Glutamatergic neuron (in vitro differentiated cells): ENCODE measurements at regions not wholly inside any gene's neighbourhood (a gene's known extent, or its start where the extent isn't known, plus 50 kb on each side); places are given as distances from the start of the nearest gene placed in this dataset.

Experiments
- DNase-seq: peaks from one replicate; pipeline ENCODE4 v3.0.0; 2022
- H3K27ac Mint-ChIP-seq: one replicate; pipeline ENCODE4 v1.8.0; 2020; ENCODE audit warnings: mild to moderate bottlenecking, mixed read lengths, inconsistent platforms; ENCODE audit not compliant: unreplicated experiment
- H3K27me3 Mint-ChIP-seq: one replicate; pipeline ENCODE4 v1.8.0; 2020; ENCODE audit warnings: mild to moderate bottlenecking, moderate library complexity, mixed read lengths, inconsistent platforms; ENCODE audit not compliant: unreplicated experiment
- H3K36me3 Mint-ChIP-seq: one replicate; pipeline ENCODE4 v1.8.0; 2020; ENCODE audit warnings: mild to moderate bottlenecking, mixed read lengths, inconsistent platforms; ENCODE audit not compliant: unreplicated experiment
- H3K4me1 Mint-ChIP-seq: one replicate; pipeline ENCODE4 v1.8.0; 2020; ENCODE audit warnings: mild to moderate bottlenecking, low read depth, mixed read lengths, inconsistent platforms; ENCODE audit not compliant: unreplicated experiment
- H3K4me3 Mint-ChIP-seq: one replicate; pipeline ENCODE4 v1.8.0; 2020; ENCODE audit warnings: mild to moderate bottlenecking, mixed read lengths, inconsistent platforms; ENCODE audit not compliant: unreplicated experiment
- H3K9me3 Mint-ChIP-seq: one replicate; pipeline ENCODE4 v1.8.0; 2020; ENCODE audit warnings: mild to moderate bottlenecking, moderate library complexity, mixed read lengths, inconsistent platforms; ENCODE audit not compliant: unreplicated experiment
- TF ChIP-seq, protein P1 (sequence below): fragments of 200-600 bp; sonication (generic); IDR thresholded peaks from one replicate; pipeline ENCODE4 v1.5.0; 2021; ENCODE audit not compliant: partially characterized antibody, unreplicated experiment

DNA sequence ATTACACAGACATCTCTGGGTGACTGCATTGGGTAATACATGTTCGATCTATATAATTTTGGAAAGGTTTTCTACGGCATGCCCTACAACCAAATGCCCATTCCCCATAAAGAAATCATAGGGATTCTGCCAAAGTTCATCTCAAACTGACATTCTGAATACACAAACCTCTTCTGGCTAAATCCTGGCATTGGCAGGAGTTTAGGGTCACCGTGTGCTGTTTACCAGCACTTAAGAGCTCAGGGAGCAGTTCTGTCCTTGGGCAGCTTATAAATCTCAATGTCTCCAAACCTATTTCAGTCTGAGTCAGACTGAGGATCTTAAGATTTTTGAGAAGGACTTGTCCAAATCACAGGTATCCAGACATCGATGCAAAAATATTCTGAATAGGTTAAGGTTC, 809.6 kb upstream of the LRRN3 start:
- H3K4me3 Mint-ChIP-seq: no peak overlapping the region
- no peak overlapping the region for H3K27ac Mint-ChIP-seq
- TF ChIP-seq, protein P1, sequence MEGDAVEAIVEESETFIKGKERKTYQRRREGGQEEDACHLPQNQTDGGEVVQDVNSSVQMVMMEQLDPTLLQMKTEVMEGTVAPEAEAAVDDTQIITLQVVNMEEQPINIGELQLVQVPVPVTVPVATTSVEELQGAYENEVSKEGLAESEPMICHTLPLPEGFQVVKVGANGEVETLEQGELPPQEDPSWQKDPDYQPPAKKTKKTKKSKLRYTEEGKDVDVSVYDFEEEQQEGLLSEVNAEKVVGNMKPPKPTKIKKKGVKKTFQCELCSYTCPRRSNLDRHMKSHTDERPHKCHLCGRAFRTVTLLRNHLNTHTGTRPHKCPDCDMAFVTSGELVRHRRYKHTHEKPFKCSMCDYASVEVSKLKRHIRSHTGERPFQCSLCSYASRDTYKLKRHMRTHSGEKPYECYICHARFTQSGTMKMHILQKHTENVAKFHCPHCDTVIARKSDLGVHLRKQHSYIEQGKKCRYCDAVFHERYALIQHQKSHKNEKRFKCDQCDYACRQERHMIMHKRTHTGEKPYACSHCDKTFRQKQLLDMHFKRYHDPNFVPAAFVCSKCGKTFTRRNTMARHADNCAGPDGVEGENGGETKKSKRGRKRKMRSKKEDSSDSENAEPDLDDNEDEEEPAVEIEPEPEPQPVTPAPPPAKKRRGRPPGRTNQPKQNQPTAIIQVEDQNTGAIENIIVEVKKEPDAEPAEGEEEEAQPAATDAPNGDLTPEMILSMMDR: no peak
- H3K36me3 Mint-ChIP-seq: no peaks in the 10 kb centered on the region
- no peaks in the 10 kb centered on the region for H3K4me1 Mint-ChIP-seq
- DNase-seq: no peak
- H3K9me3 Mint-ChIP-seq: no peaks in the 10 kb centered on the region
- H3K27me3 Mint-ChIP-seq: no peaks in the 10 kb centered on the region

DNA sequence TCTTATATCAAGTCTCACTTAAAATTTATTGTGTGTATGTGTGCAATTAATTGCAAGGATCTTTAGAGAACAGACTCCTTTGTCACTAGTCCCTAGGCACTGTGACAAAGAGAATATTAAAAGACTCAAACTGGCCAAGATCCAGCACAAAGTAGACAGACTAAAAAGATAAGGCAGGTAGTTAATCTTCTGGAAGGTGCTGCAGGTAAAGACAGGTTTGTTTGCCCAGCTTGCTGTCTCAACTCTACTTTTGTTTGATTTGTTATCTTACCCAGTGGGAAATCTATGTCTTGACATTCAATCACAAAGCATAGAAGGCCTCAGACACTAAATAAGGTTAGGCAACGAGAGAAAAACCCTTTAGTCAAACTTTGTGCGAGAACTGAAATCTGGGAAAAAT, 807.9 kb upstream of the LRRN3 start:
- Mint-ChIP-seq H3K27me3 (peaks cover 2% of the 10 kb centered on the region), H3K4me1 (no peaks in the 10 kb centered on the region), H3K36me3 (no peaks in the 10 kb centered on the region), H3K9me3 (no peaks in the 10 kb centered on the region), H3K27ac (no peak overlapping the region), H3K4me3 (no peak overlapping the region)
- no peak for DNase-seq
- TF ChIP-seq, protein P1: no peak

DNA sequence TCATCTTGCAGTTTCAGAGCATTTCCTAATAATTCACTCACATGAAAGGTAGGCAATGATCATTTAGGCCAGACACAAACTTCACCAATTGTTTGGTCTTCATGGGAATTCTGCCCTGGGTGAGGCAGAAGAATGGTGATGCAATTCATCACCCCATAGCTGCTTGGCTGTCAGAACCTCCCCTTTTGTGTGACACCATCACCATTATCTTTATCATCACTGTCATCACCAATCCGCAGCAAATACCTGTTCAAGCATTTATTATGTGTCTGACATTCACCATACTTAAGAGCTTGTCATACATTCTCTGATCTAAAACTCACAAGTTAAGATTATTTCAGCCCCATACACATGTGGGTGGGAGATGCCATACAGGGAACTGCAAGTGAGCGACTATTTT, 799.5 kb upstream of the LRRN3 start:
- TF ChIP-seq, protein P1: no peak
- DNase-seq: no peak
- Mint-ChIP-seq H3K36me3 (no peaks in the 10 kb centered on the region), H3K4me3 (no peak overlapping the region), H3K9me3 (no peaks in the 10 kb centered on the region), H3K4me1 (no peaks in the 10 kb centered on the region), H3K27me3 (peaks cover 2% of the 10 kb centered on the region), H3K27ac (no peak overlapping the region)

DNA sequence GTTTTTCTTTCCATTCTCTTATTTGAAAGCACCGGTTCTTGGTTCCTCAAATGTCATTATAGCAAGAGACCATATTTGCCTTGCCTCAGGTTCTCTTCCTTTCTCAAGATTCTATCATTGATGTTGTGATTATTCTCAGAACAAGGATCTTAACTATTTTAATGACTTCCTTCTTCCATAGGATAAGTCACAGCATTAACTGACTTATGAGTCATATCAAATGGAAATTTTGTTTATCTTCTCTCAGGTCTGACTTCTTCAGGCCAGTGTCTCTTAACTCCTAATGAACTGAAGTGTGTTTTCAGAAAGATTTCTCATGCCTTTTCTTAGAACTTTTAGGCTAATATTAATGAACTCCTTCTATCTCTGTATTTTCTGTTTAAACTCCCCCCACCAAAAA, 794.6 kb upstream of the LRRN3 start:
- H3K9me3 Mint-ChIP-seq: no peaks in the 10 kb centered on the region
- TF ChIP-seq, protein P1: no peak
- H3K36me3 Mint-ChIP-seq: no peaks in the 10 kb centered on the region
- H3K27me3 Mint-ChIP-seq: no peaks in the 10 kb centered on the region
- no peak for DNase-seq
- no peaks in the 10 kb centered on the region for H3K4me1 Mint-ChIP-seq
- H3K4me3 Mint-ChIP-seq: no peak overlapping the region
- no peak overlapping the region for H3K27ac Mint-ChIP-seq

DNA sequence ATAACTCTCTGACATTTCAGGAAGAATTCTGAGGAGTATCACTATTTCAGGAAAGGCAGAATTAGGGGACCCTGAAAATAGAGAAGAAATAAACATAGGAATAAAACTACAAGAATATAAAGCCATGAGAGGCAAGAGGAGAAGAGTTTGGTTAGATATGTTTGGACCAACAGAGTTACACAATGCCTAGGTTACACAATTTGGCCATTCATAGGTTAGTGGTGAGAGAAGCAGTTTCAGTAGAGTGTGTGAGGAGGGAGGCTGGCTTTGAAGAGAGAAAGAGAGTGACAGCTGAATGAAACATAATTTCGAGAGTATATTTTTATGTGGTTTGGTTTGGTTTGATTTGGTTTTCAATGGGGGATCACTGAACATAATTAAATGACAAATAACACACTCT, 783.2 kb upstream of the LRRN3 start:
- H3K4me1 Mint-ChIP-seq: no peaks in the 10 kb centered on the region
- no peak overlapping the region for H3K27ac Mint-ChIP-seq
- no peaks in the 10 kb centered on the region for H3K27me3 Mint-ChIP-seq
- TF ChIP-seq, protein P1: no peak
- peaks cover 5% of the 10 kb centered on the region for H3K9me3 Mint-ChIP-seq
- no peak for DNase-seq
- no peak overlapping the region for H3K4me3 Mint-ChIP-seq
- peaks cover 9% of the 10 kb centered on the region for H3K36me3 Mint-ChIP-seq
